HCEC 1CT (cell line): ENCODE measurements at regions not wholly inside any gene's neighbourhood (a gene's known extent, or its start where the extent isn't known, plus 50 kb on each side); places are given as distances from the start of the nearest gene placed in this dataset.

Source experiments
- DNase-seq: peaks from one replicate; pipeline ENCODE4 v3.0.0-alpha.2; 2017

- DNase-seq = no peak
Measured at GRCh38 chr20:8994045-8994444, 74.8 kb upstream of the PLCB4 start.

GRCh38 chr20:8995761-8996160 is 73.1 kb upstream of the PLCB4 start:
- no peak for DNase-seq

- no peak for DNase-seq
Measured at GRCh38 chr20:8996817-8997512, 71.9 kb upstream of the PLCB4 start.

DNA sequence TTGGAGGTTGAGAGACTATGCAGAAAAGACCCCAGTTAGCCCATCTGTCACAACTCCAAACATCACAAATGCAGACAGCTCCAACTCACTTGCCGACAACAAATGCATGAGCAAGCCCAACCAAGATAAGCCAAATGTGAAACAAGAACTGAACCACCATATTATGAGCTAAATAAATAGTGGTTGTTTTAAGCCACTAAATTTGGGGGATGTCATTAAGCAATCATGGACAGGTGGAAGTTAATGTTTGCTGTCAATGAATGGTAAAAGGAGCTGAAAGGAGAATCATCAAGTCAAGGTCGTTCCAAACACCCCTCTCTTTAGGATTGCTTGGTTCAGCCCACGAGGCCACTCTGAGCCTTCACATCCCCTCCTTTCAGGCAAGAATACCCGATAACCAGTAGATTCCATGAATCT is 71.2 kb upstream of the PLCB4 start:
- no peak for DNase-seq

DNA sequence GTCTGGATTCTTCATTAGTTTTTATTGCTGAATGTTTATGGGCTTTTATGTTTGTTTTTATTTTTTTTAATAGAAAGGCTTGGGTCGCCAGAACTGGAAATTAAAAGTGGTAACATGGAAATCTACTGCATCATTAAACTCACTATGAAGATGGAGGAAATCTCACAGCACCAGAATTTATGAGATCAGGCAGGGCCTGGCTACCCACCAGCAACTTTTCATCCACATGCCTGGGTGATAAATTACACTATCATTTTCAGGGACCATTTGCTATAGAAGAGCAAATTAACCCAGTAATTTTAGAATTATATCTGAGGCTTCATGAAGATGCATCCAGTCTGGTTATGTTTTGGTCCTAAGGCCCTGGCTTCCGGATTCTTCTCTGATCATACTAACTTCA is 57.8 kb upstream of the PLCB4 start:
- no peak for DNase-seq

DNA sequence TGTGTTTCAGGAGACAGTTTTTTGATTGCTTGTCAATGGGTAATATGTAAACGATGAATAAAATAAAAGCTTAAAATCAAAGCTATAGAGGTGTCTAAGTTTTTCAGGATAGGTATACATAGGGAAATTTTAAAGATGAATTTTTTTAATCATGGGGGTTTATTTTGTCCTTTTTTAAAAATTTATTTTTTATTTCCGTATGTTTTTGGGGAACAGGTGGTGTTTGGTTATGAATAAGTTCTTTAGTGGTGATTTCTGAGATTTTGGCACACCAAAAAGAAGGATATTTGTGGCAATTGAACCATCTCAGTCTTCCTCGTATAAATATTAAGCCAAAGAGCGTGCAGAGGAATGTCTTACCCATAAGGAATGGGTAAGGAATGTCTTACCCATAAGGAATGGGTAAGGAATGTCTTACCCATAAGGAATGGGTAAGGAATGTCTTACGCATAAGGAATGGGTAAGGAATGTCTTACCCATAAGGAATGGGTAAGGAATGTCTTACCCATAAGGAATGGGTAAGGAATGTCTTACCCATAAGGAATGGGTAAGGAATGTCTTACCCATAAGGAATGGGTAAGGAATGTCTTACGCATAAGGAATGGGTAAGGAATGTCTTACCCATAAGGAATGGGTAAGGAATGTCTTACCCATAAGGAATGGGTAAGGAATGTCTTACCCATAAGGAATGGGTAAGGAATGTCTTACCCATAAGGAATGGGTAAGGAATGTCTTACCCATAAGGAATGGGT is 53.5 kb upstream of the PLCB4 start:
- DNase-seq = peak; percentile 30

- DNase-seq = peak; percentile 39
Measured at GRCh38 chr20:9015984-9016324, 52.9 kb upstream of the PLCB4 start.

- DNase-seq = no peak
Measured at GRCh38 chr20:9018346-9018745, 50.5 kb upstream of the PLCB4 start.
